Astrocyte (in vitro differentiated cells and primary cell): ENCODE measurements at regions not wholly inside any gene's neighbourhood (a gene's known extent, or its start where the extent isn't known, plus 50 kb on each side); places are given as distances from the start of the nearest gene placed in this dataset.

Experiments
- DNase-seq: peaks from one replicate; pipeline ENCODE4 v3.0.0-alpha.2; 2010; ENCODE audit warnings: low read depth
- FAIRE-seq: peaks from 2 replicates; lab custom pipeline; 2011; peaks lifted over from hg19 to GRCh38; lab: Jason Lieb, UNC
- H2AFZ ChIP-seq: 2 replicates; pipeline ENCODE4 v1.6.0; 2012; ENCODE audit warnings: low read depth, low read length, inconsistent platforms
- H3K27ac ChIP-seq: 2 replicates; pipeline ENCODE4 v1.5.1; 2011; ENCODE audit warnings: low read depth, low read length, inconsistent platforms
- H3K27me3 ChIP-seq: 2 replicates; pipeline ENCODE4 v1.6.0; 2011; ENCODE audit warnings: low read length, inconsistent platforms; ENCODE audit not compliant: insufficient read depth
- H3K36me3 ChIP-seq: 2 replicates; pipeline ENCODE4 v1.5.1; 2011; ENCODE audit warnings: low read length, inconsistent platforms; ENCODE audit not compliant: insufficient read depth
- H3K4me1 ChIP-seq: 2 replicates; pipeline ENCODE4 v1.5.1; 2011; ENCODE audit warnings: low read length, inconsistent platforms; ENCODE audit not compliant: insufficient read depth
- H3K4me2 ChIP-seq: 2 replicates; pipeline ENCODE4 v1.6.0; 2012; ENCODE audit warnings: low read length, inconsistent platforms
- H3K4me3 ChIP-seq: 2 replicates; pipeline ENCODE4 v1.5.1; 2011; ENCODE audit warnings: low read depth, mild to moderate bottlenecking, low read length, inconsistent platforms; ENCODE audit not compliant: insufficient read depth
- H3K79me2 ChIP-seq: 2 replicates; pipeline ENCODE4 v1.6.0; 2012; ENCODE audit warnings: mild to moderate bottlenecking, low read length, inconsistent platforms; ENCODE audit not compliant: insufficient read depth
- H3K9ac ChIP-seq: 2 replicates; pipeline ENCODE4 v1.6.0; 2012; ENCODE audit warnings: mild to moderate bottlenecking, low read length, inconsistent platforms
- H3K9me3 ChIP-seq: 2 replicates; pipeline ENCODE4 v1.5.1; 2012; ENCODE audit warnings: low read depth, mild to moderate bottlenecking, low read length, inconsistent platforms; ENCODE audit not compliant: insufficient read depth
- H4K20me1 ChIP-seq: 2 replicates; pipeline ENCODE4 v1.6.0; 2012; ENCODE audit warnings: low read length, inconsistent platforms; ENCODE audit not compliant: insufficient read depth
- H3K27ac Mint-ChIP-seq: one replicate; pipeline ENCODE4 v1.8.0; 2021; ENCODE audit warnings: mild to moderate bottlenecking, mixed read lengths; ENCODE audit not compliant: unreplicated experiment
- H3K27me3 Mint-ChIP-seq: one replicate; pipeline ENCODE4 v1.8.0; 2021; ENCODE audit warnings: low read depth, mixed read lengths; ENCODE audit not compliant: unreplicated experiment
- H3K36me3 Mint-ChIP-seq: one replicate; pipeline ENCODE4 v1.8.0; 2021; ENCODE audit warnings: low read depth, mixed read lengths; ENCODE audit not compliant: unreplicated experiment
- H3K4me1 Mint-ChIP-seq: one replicate; pipeline ENCODE4 v1.8.0; 2021; ENCODE audit warnings: low read depth, mixed read lengths; ENCODE audit not compliant: unreplicated experiment
- H3K4me3 Mint-ChIP-seq: one replicate; pipeline ENCODE4 v1.8.0; 2021; ENCODE audit warnings: mild to moderate bottlenecking, moderate library complexity, mixed read lengths; ENCODE audit not compliant: unreplicated experiment
- H3K9me3 Mint-ChIP-seq: one replicate; pipeline ENCODE4 v1.8.0; 2021; ENCODE audit warnings: mild to moderate bottlenecking, mixed read lengths; ENCODE audit not compliant: unreplicated experiment
- EZH2 ChIP-seq: IDR thresholded peaks from 2 replicates; pipeline ENCODE4 v1.6.1; 2012; ENCODE audit warnings: mild to moderate bottlenecking, low read length, inconsistent platforms; ENCODE audit not compliant: insufficient read depth
- TF ChIP-seq, protein P1 (sequence below): IDR thresholded peaks from 2 replicates; pipeline ENCODE4 v1.5.1; 2011; ENCODE audit warnings: low read depth, mild to moderate bottlenecking, inconsistent platforms, low read length, moderate library complexity; ENCODE audit not compliant: insufficient read depth

- Histone ChIP-seq H2AFZ (no peak overlapping the region), H3K27me3 (no peaks in the 10 kb centered on the region), H3K4me1 (no peaks in the 10 kb centered on the region), H3K9me3 (no peaks in the 10 kb centered on the region), H4K20me1 (no peaks in the 10 kb centered on the region), H3K9ac (no peak overlapping the region), H3K4me3 (no peak overlapping the region), H3K79me2 (no peaks in the 10 kb centered on the region), H3K4me2 (no peak overlapping the region), H3K36me3 (no peaks in the 10 kb centered on the region), H3K27ac (no peak overlapping the region)
- FAIRE-seq = no peak
- Mint-ChIP-seq H3K9me3 (no peaks in the 10 kb centered on the region), H3K27ac (no peak overlapping the region), H3K36me3 (no peaks in the 10 kb centered on the region), H3K4me1 (peaks cover 4% of the 10 kb centered on the region), H3K27me3 (no peaks in the 10 kb centered on the region), H3K4me3 (no peak overlapping the region)
- DNase-seq = no peak
- TF ChIP-seq, protein P1, sequence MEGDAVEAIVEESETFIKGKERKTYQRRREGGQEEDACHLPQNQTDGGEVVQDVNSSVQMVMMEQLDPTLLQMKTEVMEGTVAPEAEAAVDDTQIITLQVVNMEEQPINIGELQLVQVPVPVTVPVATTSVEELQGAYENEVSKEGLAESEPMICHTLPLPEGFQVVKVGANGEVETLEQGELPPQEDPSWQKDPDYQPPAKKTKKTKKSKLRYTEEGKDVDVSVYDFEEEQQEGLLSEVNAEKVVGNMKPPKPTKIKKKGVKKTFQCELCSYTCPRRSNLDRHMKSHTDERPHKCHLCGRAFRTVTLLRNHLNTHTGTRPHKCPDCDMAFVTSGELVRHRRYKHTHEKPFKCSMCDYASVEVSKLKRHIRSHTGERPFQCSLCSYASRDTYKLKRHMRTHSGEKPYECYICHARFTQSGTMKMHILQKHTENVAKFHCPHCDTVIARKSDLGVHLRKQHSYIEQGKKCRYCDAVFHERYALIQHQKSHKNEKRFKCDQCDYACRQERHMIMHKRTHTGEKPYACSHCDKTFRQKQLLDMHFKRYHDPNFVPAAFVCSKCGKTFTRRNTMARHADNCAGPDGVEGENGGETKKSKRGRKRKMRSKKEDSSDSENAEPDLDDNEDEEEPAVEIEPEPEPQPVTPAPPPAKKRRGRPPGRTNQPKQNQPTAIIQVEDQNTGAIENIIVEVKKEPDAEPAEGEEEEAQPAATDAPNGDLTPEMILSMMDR = no peak
Measured at GRCh38 chr7:41586931-41587640, 115.8 kb downstream of the INHBA start.

- no peaks in the 10 kb centered on the region for H3K9me3 Mint-ChIP-seq
- H3K4me2 ChIP-seq = no peak overlapping the region
- no peaks in the 10 kb centered on the region for H4K20me1 ChIP-seq
- no peak for DNase-seq
- H3K27ac ChIP-seq = no peak overlapping the region
- H3K36me3 ChIP-seq = no peaks in the 10 kb centered on the region
- TF ChIP-seq, protein P1 = no peak
- TF ChIP-seq EZH2 = no peak
- no peak overlapping the region for H3K27ac Mint-ChIP-seq
- H3K27me3 ChIP-seq = no peaks in the 10 kb centered on the region
- H3K9me3 ChIP-seq = no peaks in the 10 kb centered on the region
- H3K9ac ChIP-seq = no peak overlapping the region
- H3K4me3 Mint-ChIP-seq = no peak overlapping the region
- peaks cover 13% of the 10 kb centered on the region for H3K4me1 ChIP-seq
- H3K36me3 Mint-ChIP-seq = no peaks in the 10 kb centered on the region
- H3K79me2 ChIP-seq = no peaks in the 10 kb centered on the region
- H2AFZ ChIP-seq = no peak overlapping the region
- no peak overlapping the region for H3K4me3 ChIP-seq
- peak; percentile 76 for FAIRE-seq
- no peaks in the 10 kb centered on the region for H3K27me3 Mint-ChIP-seq
- H3K4me1 Mint-ChIP-seq = peaks cover 22% of the 10 kb centered on the region
Measured at GRCh38 chr7:41584746-41585145, 118.1 kb downstream of the INHBA start.

DNA sequence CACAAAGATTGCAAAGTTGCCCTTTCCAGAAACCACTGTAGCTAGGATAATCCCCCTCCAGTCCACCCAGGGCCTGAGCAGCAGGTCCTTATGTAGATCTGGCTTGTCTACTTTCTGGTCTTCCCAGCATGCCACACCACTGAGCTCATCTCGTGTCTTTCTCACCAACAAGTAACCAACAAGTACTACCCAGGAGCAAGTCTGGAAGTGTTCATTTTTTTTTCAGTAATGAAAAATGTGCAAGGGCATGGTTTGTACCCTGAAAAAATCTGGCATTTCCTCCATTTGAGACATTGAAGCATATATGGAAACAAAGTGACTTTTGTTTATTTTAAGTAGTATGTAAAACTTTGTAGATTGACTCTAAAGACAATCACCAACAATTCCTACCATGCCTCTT, 120.8 kb downstream of the INHBA start:
- H3K4me3 Mint-ChIP-seq = peak overlapping the region; percentile 40

More for the DNA sequence above, 120.8 kb downstream of the INHBA start:
- DNase-seq (peak; percentile 36), FAIRE-seq (no peak)
- no peaks in the 10 kb centered on the region for H4K20me1 ChIP-seq
- no peaks in the 10 kb centered on the region for H3K27me3 ChIP-seq
- H3K27ac ChIP-seq = no peak overlapping the region
- H3K4me1 Mint-ChIP-seq = peaks cover 29% of the 10 kb centered on the region
- no peak for TF ChIP-seq EZH2
- TF ChIP-seq, protein P1 = no peak
- H3K79me2 ChIP-seq = no peaks in the 10 kb centered on the region
- H2AFZ ChIP-seq = no peak overlapping the region
- H3K4me3 ChIP-seq = no peak overlapping the region
- H3K27ac Mint-ChIP-seq = peak overlapping the region; percentile 63
- peaks cover 13% of the 10 kb centered on the region for H3K4me1 ChIP-seq
- no peaks in the 10 kb centered on the region for H3K27me3 Mint-ChIP-seq
- no peaks in the 10 kb centered on the region for H3K36me3 ChIP-seq
- H3K9me3 Mint-ChIP-seq = peaks cover 2% of the 10 kb centered on the region
- no peaks in the 10 kb centered on the region for H3K36me3 Mint-ChIP-seq
- no peak overlapping the region for H3K9ac ChIP-seq
- H3K4me2 ChIP-seq = no peak overlapping the region
- H3K9me3 ChIP-seq = no peaks in the 10 kb centered on the region
